ENCODE measurements at regions not wholly inside any gene's neighbourhood (a gene's known extent, or its start where the extent isn't known, plus 50 kb on each side); places are given as distances from the start of the nearest gene placed in this dataset.

DNA sequence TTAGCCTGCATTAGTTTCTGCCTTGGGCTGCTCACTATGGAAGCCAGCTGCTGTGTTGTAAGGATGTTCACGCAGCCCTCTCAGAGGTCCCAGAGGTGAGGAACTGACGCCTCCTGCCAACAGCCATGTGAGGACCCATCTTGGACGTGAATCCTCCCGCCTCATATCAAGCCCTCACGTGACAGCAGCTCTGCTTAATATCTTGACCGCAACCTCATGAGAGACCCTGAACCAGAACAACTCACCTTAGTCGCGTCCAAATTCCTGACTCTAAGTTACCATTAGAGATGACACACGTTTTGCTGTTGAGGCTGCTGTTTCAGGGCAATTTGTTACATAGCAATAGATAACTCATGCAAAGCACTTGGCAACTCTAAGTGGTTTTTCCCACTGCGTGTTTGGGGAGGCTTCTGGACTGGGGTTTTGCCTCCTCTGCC lies 97.7 kb downstream of the TMEM17 start:
- Histone ChIP-seq H3K18ac (ENCODE audit: low read depth, low read length) (no peak overlapping the region), H3K4ac (ENCODE audit: low read depth, low read length) (no peak overlapping the region), H3K36me3 (ENCODE audit: control insufficient read depth, insufficient read depth, low read length) (no peaks in the 10 kb centered on the region), H3K23ac (ENCODE audit: low read depth, low read length) (no peak overlapping the region), H3K4me3 (ENCODE audit: insufficient read depth, low read depth, low read length) (no peak overlapping the region), H3K56ac (ENCODE audit: extremely low read depth, insufficient read depth, low read length) (no peak overlapping the region), H3K79me1 (ENCODE audit: low read depth in 1 of 2, low read length in 2 of 2) (no peaks in the 10 kb centered on the region), H2AK5ac (ENCODE audit: low read depth, low read length) (no peak overlapping the region), H2BK15ac (ENCODE audit: low read depth, low read length) (no peak overlapping the region), H3K27me3 (ENCODE audit: control insufficient read depth, insufficient read depth, low read length) (peaks cover 4% of the 10 kb centered on the region), H3K14ac (replicated peaks; ENCODE audit: low read depth, low read length) (no peak overlapping the region), H3K9me3 (ENCODE audit: control insufficient read depth, insufficient read depth, low read length) (no peaks in the 10 kb centered on the region), H2BK20ac (ENCODE audit: low read depth, low read length) (no peak overlapping the region), H3K9me1 (ENCODE audit: insufficient read depth, low read length) (no peaks in the 10 kb centered on the region), H2BK5ac (ENCODE audit: low read depth, low read length, poor library complexity, severe bottlenecking) (no peak overlapping the region), H3K27ac (ENCODE audit: insufficient read depth, low read length) (no peak overlapping the region), H2AFZ (replicated peaks; ENCODE audit: low read length, poor library complexity) (no peak overlapping the region), H2BK120ac (ENCODE audit: low read depth, low read length) (no peak overlapping the region), H4K91ac (ENCODE audit: insufficient read depth, low read depth, low read length) (no peak overlapping the region), H4K20me1 (ENCODE audit: insufficient read depth, low read length) (no peaks in the 10 kb centered on the region), H2AK9ac (replicated peaks; ENCODE audit: low read depth, low read length, poor library complexity) (no peak overlapping the region), H3K9ac (ENCODE audit: low read depth, low read length) (no peak overlapping the region), H3K4me1 (ENCODE audit: control insufficient read depth, insufficient read depth, low read length) (peaks cover 2% of the 10 kb centered on the region; the same call in 1 of the 2 replicates), H4K5ac (ENCODE audit: low read depth, low read length) (no peak overlapping the region), H4K8ac (ENCODE audit: low read depth in 2 of 2, low read length in 2 of 2) (no peak overlapping the region), H3K4me2 (ENCODE audit: low read depth, low read length) (no peak overlapping the region)
- dilution Hi-C loops (cut with HindIII; ENCODE audit: low sequenced_read_pairs, unreplicated experiment) (no loop called here), intact Hi-C loops (cut with micrococcal nuclease) (no loop called here), in situ Hi-C loops (cut with MboI; ENCODE audit: low sequenced_read_pairs) (no loop called here)
- ChIA-PET POLR2A (ENCODE audit: unreplicated experiment) (no interaction called here), CTCF (no interaction called here)
- ATAC-seq (ENCODE audit: low read depth) (no peak), DNase-seq (no peak)
- 47% methylated on average over 6 of the region's 10 CpGs; no CpG with 5 or more reads in 1 of the 2 experiments for WGBS, 2 experiments (ENCODE audit: extremely low coverage in 2 of 2, insufficient read length in 1 of 2)
- BruUV-seq (replicated peaks), result no TSS peak
- TF ChIP-seq, protein P1, sequence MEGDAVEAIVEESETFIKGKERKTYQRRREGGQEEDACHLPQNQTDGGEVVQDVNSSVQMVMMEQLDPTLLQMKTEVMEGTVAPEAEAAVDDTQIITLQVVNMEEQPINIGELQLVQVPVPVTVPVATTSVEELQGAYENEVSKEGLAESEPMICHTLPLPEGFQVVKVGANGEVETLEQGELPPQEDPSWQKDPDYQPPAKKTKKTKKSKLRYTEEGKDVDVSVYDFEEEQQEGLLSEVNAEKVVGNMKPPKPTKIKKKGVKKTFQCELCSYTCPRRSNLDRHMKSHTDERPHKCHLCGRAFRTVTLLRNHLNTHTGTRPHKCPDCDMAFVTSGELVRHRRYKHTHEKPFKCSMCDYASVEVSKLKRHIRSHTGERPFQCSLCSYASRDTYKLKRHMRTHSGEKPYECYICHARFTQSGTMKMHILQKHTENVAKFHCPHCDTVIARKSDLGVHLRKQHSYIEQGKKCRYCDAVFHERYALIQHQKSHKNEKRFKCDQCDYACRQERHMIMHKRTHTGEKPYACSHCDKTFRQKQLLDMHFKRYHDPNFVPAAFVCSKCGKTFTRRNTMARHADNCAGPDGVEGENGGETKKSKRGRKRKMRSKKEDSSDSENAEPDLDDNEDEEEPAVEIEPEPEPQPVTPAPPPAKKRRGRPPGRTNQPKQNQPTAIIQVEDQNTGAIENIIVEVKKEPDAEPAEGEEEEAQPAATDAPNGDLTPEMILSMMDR (conservative IDR thresholded peaks at IDR 0.05; ENCODE audit: low read depth, low read length), result no peak
- TF ChIP-seq, protein P2, sequence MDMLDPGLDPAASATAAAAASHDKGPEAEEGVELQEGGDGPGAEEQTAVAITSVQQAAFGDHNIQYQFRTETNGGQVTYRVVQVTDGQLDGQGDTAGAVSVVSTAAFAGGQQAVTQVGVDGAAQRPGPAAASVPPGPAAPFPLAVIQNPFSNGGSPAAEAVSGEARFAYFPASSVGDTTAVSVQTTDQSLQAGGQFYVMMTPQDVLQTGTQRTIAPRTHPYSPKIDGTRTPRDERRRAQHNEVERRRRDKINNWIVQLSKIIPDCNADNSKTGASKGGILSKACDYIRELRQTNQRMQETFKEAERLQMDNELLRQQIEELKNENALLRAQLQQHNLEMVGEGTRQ (IDR thresholded peaks at IDR 0.05; ENCODE audit: low read depth, low read length), result no peak
- TF ChIP-seq CEBPB (IDR thresholded peaks at IDR 0.05; ENCODE audit: low read depth, low read length), result no peak
- no peak for TF ChIP-seq POLR2A (IDR thresholded peaks at IDR 0.05; ENCODE audit: low read depth, low read length)
- TF ChIP-seq FOS (IDR thresholded peaks at IDR 0.05; ENCODE audit: low read depth, low read length), result no peak
- TF ChIP-seq, protein P3, sequence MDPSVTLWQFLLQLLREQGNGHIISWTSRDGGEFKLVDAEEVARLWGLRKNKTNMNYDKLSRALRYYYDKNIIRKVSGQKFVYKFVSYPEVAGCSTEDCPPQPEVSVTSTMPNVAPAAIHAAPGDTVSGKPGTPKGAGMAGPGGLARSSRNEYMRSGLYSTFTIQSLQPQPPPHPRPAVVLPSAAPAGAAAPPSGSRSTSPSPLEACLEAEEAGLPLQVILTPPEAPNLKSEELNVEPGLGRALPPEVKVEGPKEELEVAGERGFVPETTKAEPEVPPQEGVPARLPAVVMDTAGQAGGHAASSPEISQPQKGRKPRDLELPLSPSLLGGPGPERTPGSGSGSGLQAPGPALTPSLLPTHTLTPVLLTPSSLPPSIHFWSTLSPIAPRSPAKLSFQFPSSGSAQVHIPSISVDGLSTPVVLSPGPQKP (IDR thresholded peaks at IDR 0.05; ENCODE audit: borderline replicate concordance, low read depth, low read length), result no peak
- no peak for TF ChIP-seq BHLHE40 (IDR thresholded peaks at IDR 0.05; ENCODE audit: low read depth, low read length)
- TF ChIP-seq MAFK (IDR thresholded peaks at IDR 0.05; ENCODE audit: low read depth, low read length), result no peak
- no peak for TF ChIP-seq RFX5 (IDR thresholded peaks at IDR 0.05; ENCODE audit: low read depth, low read length)
- no peak for TF ChIP-seq MAZ (IDR thresholded peaks at IDR 0.05; ENCODE audit: borderline replicate concordance, low read depth, low read length)
- no peak for TF ChIP-seq NFE2L2 (IDR thresholded peaks at IDR 0.05; ENCODE audit: low read depth, low read length)
- TF ChIP-seq CHD1 (IDR thresholded peaks at IDR 0.05; ENCODE audit: low read depth, low read length), result no peak
- TF ChIP-seq SMC3 (IDR thresholded peaks at IDR 0.05; ENCODE audit: low read depth, low read length), result no peak
- TF ChIP-seq MXI1 (IDR thresholded peaks at IDR 0.05; ENCODE audit: borderline replicate concordance, low read depth, low read length), result no peak
- TF ChIP-seq RAD21 (IDR thresholded peaks at IDR 0.05; ENCODE audit: low read length), result no peak

Data from IMR-90 (cell line).